ENCODE measurements at regions not wholly inside any gene's neighbourhood (a gene's known extent, or its start where the extent isn't known, plus 50 kb on each side); places are given as distances from the start of the nearest gene placed in this dataset.

GRCh38 chr4:162366146-162366545, 202.3 kb upstream of the FSTL5 start:
- Histone ChIP-seq H3K27ac (ENCODE audit: low read depth) (no peak overlapping the region), H2AFZ (no peak overlapping the region), H3K4me2 (no peak overlapping the region), H3K9me2 (ENCODE audit: insufficient read depth) (no peaks in the 10 kb centered on the region), H3K27me3 (ENCODE audit: insufficient read depth) (no peaks in the 10 kb centered on the region), H3K4me3 (no peak overlapping the region), H3K79me2 (replicated peaks; ENCODE audit: insufficient read depth) (no peaks in the 10 kb centered on the region), H4K20me1 (replicated peaks; ENCODE audit: insufficient read depth) (no peaks in the 10 kb centered on the region), H3K36me3 (ENCODE audit: insufficient read depth) (no peaks in the 10 kb centered on the region), H3K4me1 (ENCODE audit: insufficient read depth) (0 out of 2 replicates have a peak, but pooled peaks cover 12% of the 10 kb centered on the region), H3F3A (replicated peaks; ENCODE audit: low read depth) (no peaks in the 10 kb centered on the region)
- Mint-ChIP-seq H3K27me3 (ENCODE audit: insufficient read depth, low read depth, poor library complexity) (no peaks in the 10 kb centered on the region), H3K27ac (no peak overlapping the region), H3K4me1 (peaks cover 12% of the 10 kb centered on the region), H3K4me3 (no peak overlapping the region), H3K9me3 (no peaks in the 10 kb centered on the region), H3K36me3 (ENCODE audit: low read depth) (no peaks in the 10 kb centered on the region)
- TF ChIP-seq EZH2 (IDR thresholded peaks at IDR 0.05; ENCODE audit: low read depth, unreplicated experiment) (no peak), STAT1 (IDR thresholded peaks at IDR 0.05; ENCODE audit: unreplicated experiment) (no peak), EZH2phosphoT487 (IDR thresholded peaks at IDR 0.05; ENCODE audit: unreplicated experiment) (no peak), ZNF331 (CRISPR knock-in tag; IDR thresholded peaks at IDR 0.05; ENCODE audit: low read depth) (no peak), ZNF114 (CRISPR knock-in tag; IDR thresholded peaks at IDR 0.05) (no peak)
- TF ChIP-seq, protein P1, sequence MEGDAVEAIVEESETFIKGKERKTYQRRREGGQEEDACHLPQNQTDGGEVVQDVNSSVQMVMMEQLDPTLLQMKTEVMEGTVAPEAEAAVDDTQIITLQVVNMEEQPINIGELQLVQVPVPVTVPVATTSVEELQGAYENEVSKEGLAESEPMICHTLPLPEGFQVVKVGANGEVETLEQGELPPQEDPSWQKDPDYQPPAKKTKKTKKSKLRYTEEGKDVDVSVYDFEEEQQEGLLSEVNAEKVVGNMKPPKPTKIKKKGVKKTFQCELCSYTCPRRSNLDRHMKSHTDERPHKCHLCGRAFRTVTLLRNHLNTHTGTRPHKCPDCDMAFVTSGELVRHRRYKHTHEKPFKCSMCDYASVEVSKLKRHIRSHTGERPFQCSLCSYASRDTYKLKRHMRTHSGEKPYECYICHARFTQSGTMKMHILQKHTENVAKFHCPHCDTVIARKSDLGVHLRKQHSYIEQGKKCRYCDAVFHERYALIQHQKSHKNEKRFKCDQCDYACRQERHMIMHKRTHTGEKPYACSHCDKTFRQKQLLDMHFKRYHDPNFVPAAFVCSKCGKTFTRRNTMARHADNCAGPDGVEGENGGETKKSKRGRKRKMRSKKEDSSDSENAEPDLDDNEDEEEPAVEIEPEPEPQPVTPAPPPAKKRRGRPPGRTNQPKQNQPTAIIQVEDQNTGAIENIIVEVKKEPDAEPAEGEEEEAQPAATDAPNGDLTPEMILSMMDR (conservative IDR thresholded peaks at IDR 0.05; ENCODE audit: low read depth in 2 of 2) = no peak
- DNase-seq (ENCODE audit: low spot score) (no peak), ATAC-seq (no peak)

DNA sequence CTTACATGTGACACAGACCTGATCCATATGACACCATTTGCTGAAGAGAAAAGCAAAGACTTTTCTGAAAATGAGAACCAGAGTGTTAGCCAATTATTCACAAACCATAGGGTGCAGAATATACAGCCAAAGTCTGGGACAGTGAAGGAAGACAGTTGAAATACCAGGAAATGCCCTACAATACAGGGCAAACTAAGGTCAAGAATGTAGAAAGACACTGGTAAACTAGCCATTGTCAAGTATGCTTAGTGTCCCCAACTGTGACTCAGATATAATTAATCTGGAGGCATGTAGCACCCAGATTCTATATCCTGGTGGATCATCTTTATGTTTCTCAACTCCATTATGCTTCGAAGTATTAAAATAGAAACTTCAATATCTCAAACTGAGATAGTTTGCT, 200.9 kb upstream of the FSTL5 start:
- Histone ChIP-seq H4K20me1 (replicated peaks; ENCODE audit: insufficient read depth) (no peaks in the 10 kb centered on the region), H3K27ac (ENCODE audit: low read depth) (no peak overlapping the region), H3F3A (replicated peaks; ENCODE audit: low read depth) (no peaks in the 10 kb centered on the region), H3K36me3 (ENCODE audit: insufficient read depth) (no peaks in the 10 kb centered on the region), H2AFZ (no peak overlapping the region), H3K27me3 (ENCODE audit: insufficient read depth) (no peaks in the 10 kb centered on the region), H3K9me2 (ENCODE audit: insufficient read depth) (no peaks in the 10 kb centered on the region), H3K4me3 (no peak overlapping the region), H3K4me2 (no peak overlapping the region), H3K4me1 (ENCODE audit: insufficient read depth) (0 out of 2 replicates have a peak, but pooled peaks cover 12% of the 10 kb centered on the region), H3K79me2 (replicated peaks; ENCODE audit: insufficient read depth) (no peaks in the 10 kb centered on the region)
- TF ChIP-seq EZH2phosphoT487 (IDR thresholded peaks at IDR 0.05; ENCODE audit: unreplicated experiment) (no peak), ZNF114 (CRISPR knock-in tag; IDR thresholded peaks at IDR 0.05) (no peak), ZNF331 (CRISPR knock-in tag; IDR thresholded peaks at IDR 0.05; ENCODE audit: low read depth) (no peak), EZH2 (IDR thresholded peaks at IDR 0.05; ENCODE audit: low read depth, unreplicated experiment) (no peak), POLR2AphosphoS5 (IDR thresholded peaks at IDR 0.05; ENCODE audit: low read depth) (no peak), STAT1 (IDR thresholded peaks at IDR 0.05; ENCODE audit: unreplicated experiment) (no peak), JUNB (IDR thresholded peaks at IDR 0.05; ENCODE audit: unreplicated experiment) (no peak), ETS1 (IDR thresholded peaks at IDR 0.05) (no peak), CREB1 (CRISPR knock-in tag; IDR thresholded peaks at IDR 0.05; ENCODE audit: low read depth) (no peak), NANOG (IDR thresholded peaks at IDR 0.05; ENCODE audit: borderline replicate concordance) (no peak)
- TF ChIP-seq, protein P1 (conservative IDR thresholded peaks at IDR 0.05; ENCODE audit: low read depth in 2 of 2) = no peak
- TF ChIP-seq, protein P2, sequence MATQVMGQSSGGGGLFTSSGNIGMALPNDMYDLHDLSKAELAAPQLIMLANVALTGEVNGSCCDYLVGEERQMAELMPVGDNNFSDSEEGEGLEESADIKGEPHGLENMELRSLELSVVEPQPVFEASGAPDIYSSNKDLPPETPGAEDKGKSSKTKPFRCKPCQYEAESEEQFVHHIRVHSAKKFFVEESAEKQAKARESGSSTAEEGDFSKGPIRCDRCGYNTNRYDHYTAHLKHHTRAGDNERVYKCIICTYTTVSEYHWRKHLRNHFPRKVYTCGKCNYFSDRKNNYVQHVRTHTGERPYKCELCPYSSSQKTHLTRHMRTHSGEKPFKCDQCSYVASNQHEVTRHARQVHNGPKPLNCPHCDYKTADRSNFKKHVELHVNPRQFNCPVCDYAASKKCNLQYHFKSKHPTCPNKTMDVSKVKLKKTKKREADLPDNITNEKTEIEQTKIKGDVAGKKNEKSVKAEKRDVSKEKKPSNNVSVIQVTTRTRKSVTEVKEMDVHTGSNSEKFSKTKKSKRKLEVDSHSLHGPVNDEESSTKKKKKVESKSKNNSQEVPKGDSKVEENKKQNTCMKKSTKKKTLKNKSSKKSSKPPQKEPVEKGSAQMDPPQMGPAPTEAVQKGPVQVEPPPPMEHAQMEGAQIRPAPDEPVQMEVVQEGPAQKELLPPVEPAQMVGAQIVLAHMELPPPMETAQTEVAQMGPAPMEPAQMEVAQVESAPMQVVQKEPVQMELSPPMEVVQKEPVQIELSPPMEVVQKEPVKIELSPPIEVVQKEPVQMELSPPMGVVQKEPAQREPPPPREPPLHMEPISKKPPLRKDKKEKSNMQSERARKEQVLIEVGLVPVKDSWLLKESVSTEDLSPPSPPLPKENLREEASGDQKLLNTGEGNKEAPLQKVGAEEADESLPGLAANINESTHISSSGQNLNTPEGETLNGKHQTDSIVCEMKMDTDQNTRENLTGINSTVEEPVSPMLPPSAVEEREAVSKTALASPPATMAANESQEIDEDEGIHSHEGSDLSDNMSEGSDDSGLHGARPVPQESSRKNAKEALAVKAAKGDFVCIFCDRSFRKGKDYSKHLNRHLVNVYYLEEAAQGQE (IDR thresholded peaks at IDR 0.05; ENCODE audit: unreplicated experiment) = no peak
- Mint-ChIP-seq H3K36me3 (ENCODE audit: low read depth) (no peaks in the 10 kb centered on the region), H3K4me3 (no peak overlapping the region), H3K4me1 (peaks cover 22% of the 10 kb centered on the region), H3K9me3 (no peaks in the 10 kb centered on the region), H3K27me3 (ENCODE audit: insufficient read depth, low read depth, poor library complexity) (no peaks in the 10 kb centered on the region), H3K27ac (no peak overlapping the region)
- ATAC-seq (no peak), DNase-seq (ENCODE audit: low spot score) (no peak)
